ENCODE measurements at regions not wholly inside any gene's neighbourhood (a gene's known extent, or its start where the extent isn't known, plus 50 kb on each side); places are given as distances from the start of the nearest gene placed in this dataset.

GRCh38 chr1:25049190-25049589 is 119.1 kb upstream of the RUNX3 start:
- no peaks in the 10 kb centered on the region for H3K4me1 ChIP-seq
- no peak overlapping the region for H3K27ac ChIP-seq
- no peak overlapping the region for H3K4me3 ChIP-seq (replicated peaks in 1 of 3)
- WGBS, 2 donors, result 69 to 81% methylated on average over 2 of the region's 2 CpGs
- no peak for DNase-seq
- H3K36me3 ChIP-seq, result no peaks in the 10 kb centered on the region
- no peaks in the 10 kb centered on the region for H3K9me3 ChIP-seq
- intact Hi-C loops (cut with DNase I), result no loop called here
- no peak for TF ChIP-seq POLR2A (IDR thresholded peaks at IDR 0.05)
- no peak for TF ChIP-seq CTCF (IDR thresholded peaks at IDR 0.05)
- H3K27me3 ChIP-seq, result no peaks in the 10 kb centered on the region

DNA sequence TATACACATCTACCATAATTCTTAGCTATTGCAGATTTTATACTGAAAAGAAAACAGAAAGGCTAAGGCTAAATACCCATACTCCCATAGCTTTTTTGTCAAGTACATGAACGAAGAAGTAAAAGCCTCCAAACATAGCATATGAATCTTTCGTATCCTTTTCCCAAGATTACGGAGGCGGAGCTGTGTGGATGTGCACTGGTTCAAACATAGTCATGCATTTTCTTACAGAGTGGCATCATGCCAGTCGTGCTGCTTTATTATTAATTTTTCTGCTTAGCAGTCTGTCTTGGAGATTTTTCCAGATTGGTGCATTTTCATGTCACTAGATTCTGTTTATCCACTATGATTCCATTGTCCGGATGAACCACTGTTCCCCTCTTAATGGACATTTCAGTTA is 118.7 kb upstream of the RUNX3 start:
- WGBS, 2 donors, result 74 to 89% methylated on average over 6 of the region's 6 CpGs
- no peak for DNase-seq
- TF ChIP-seq POLR2A (IDR thresholded peaks at IDR 0.05) (no peak), CTCF (IDR thresholded peaks at IDR 0.05) (no peak)
- Histone ChIP-seq H3K4me1 (no peaks in the 10 kb centered on the region), H3K27me3 (no peaks in the 10 kb centered on the region), H3K27ac (no peak overlapping the region), H3K9me3 (no peaks in the 10 kb centered on the region), H3K36me3 (no peaks in the 10 kb centered on the region), H3K4me3 (replicated peaks in 1 of 3) (no peak overlapping the region)
- intact Hi-C loops (cut with DNase I), result no loop called here

DNA sequence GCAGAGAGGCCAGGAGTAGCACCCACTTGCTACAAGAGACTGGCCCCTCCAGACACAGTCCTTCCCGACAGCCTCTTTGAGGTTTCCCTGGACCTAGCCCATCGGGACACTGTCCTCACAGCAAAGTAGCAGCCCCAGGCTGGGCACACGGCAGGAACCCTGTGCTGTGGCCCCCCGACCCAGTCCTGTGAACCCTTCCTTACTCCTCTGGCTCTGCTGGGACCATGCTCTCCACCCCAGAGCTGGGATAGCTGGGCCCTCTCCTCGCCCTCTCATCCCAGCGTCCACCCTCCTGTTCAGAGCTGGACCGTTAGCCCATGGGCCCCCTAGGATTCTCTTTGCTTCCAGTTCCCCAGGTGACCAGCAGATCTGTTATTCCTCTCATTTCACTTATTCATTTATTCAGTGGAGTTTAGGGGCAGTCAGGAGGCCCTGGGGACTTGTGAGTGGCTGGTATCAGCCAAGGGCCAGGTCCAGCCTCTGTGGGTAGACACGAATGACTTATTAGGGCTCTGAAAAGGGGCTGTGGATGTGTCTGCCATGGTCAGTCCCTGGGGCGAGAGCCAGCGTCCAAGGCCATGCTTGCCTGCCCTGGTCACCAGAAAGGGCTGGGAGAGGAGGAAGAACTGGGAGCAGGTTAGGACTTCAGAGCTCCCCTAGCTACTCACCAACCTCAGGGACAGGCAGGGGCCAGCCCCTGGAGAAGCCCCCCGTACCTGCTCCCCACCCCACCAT is 117.6 kb upstream of the RUNX3 start:
- TF ChIP-seq POLR2A (IDR thresholded peaks at IDR 0.05), result no peak
- no peak for TF ChIP-seq CTCF (IDR thresholded peaks at IDR 0.05)
- no peaks in the 10 kb centered on the region for H3K9me3 ChIP-seq
- no peaks in the 10 kb centered on the region for H3K36me3 ChIP-seq
- DNase-seq, result no peak
- H3K4me1 ChIP-seq, result no peaks in the 10 kb centered on the region
- H3K27me3 ChIP-seq, result no peaks in the 10 kb centered on the region
- intact Hi-C loops (cut with DNase I), result no loop called here
- H3K4me3 ChIP-seq (replicated peaks in 1 of 3), result no peak overlapping the region
- no peak overlapping the region for H3K27ac ChIP-seq
- 84 to 85% methylated on average over 10 to 11 of the region's 11 CpGs for WGBS, 2 donors

DNA sequence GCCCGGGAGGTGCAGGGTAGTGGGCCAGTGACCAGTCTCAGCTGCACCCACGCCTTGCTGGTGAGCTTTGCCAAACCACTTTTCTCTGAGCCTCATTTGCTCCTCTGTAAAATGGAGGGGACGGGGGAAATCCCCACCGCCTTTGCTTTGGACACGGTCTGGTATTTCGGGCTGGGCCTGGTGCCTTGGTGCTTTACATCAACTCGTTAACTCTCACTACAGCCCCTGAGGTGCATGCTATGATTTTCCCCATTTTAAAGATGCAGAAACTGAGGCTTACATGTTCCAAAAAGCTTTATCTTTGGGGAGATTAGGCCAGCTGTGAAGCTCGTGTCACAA is 116.1 kb upstream of the RUNX3 start:
- Histone ChIP-seq H3K27me3 (no peaks in the 10 kb centered on the region), H3K27ac (no peak overlapping the region), H3K36me3 (no peaks in the 10 kb centered on the region), H3K4me1 (no peaks in the 10 kb centered on the region), H3K9me3 (no peaks in the 10 kb centered on the region), H3K4me3 (replicated peaks in 1 of 3) (no peak overlapping the region)
- DNase-seq, result no peak
- 67 to 87% methylated on average over 6 to 8 of the region's 8 CpGs for WGBS, 2 donors
- intact Hi-C loops (cut with DNase I), result no loop called here
- no peak for TF ChIP-seq POLR2A (IDR thresholded peaks at IDR 0.05)
- no peak for TF ChIP-seq CTCF (IDR thresholded peaks at IDR 0.05)

GRCh38 chr1:25045480-25046193 is 115.6 kb upstream of the RUNX3 start:
- no peaks in the 10 kb centered on the region for H3K36me3 ChIP-seq
- DNase-seq, result no peak
- TF ChIP-seq CTCF (IDR thresholded peaks at IDR 0.05) (no peak), POLR2A (IDR thresholded peaks at IDR 0.05) (no peak)
- WGBS, 2 donors, result 66 to 78% methylated on average over 5 to 8 of the region's 10 CpGs
- no peak overlapping the region for H3K27ac ChIP-seq
- H3K4me1 ChIP-seq, result no peaks in the 10 kb centered on the region
- no peak overlapping the region for H3K4me3 ChIP-seq (replicated peaks in 1 of 3)
- intact Hi-C loops (cut with DNase I), result no loop called here
- H3K27me3 ChIP-seq, result no peaks in the 10 kb centered on the region
- no peaks in the 10 kb centered on the region for H3K9me3 ChIP-seq

Data from thyroid gland (tissue), 4 donors.